Panc1 (cell line): ENCODE measurements at regions not wholly inside any gene's neighbourhood (a gene's known extent, or its start where the extent isn't known, plus 50 kb on each side); places are given as distances from the start of the nearest gene placed in this dataset.

Source experiments
- POLR2AphosphoS5 ChIP-seq: IDR thresholded peaks from 2 replicates; pipeline ENCODE4 v1.6.1; 2012; ENCODE audit warnings: mild to moderate bottlenecking, low read depth, low read length, moderate library complexity
- SIN3A ChIP-seq: IDR thresholded peaks from 2 replicates; pipeline ENCODE4 v1.6.1; 2012; ENCODE audit warnings: low read depth, mild to moderate bottlenecking, low read length, moderate library complexity, borderline replicate concordance; ENCODE audit not compliant: insufficient read depth
- TF ChIP-seq, protein P1 (sequence below): fragments of 450-650 bp; IDR thresholded peaks from 2 replicates; pipeline ENCODE4 v1.5.1; 2017; ENCODE audit warnings: mild to moderate bottlenecking
- TF ChIP-seq, protein P2 (sequence below), 2 experiments: IDR thresholded peaks; 2 replicates each; pipeline ENCODE4 v1.6.1; 2011 to 2012; ENCODE audit warnings: low read depth in 2 of 2, control low read depth in 1 of 2, low read length in 1 of 2, mild to moderate bottlenecking in 1 of 2, moderate library complexity in 1 of 2; ENCODE audit not compliant: insufficient read depth in 1 of 2

DNA sequence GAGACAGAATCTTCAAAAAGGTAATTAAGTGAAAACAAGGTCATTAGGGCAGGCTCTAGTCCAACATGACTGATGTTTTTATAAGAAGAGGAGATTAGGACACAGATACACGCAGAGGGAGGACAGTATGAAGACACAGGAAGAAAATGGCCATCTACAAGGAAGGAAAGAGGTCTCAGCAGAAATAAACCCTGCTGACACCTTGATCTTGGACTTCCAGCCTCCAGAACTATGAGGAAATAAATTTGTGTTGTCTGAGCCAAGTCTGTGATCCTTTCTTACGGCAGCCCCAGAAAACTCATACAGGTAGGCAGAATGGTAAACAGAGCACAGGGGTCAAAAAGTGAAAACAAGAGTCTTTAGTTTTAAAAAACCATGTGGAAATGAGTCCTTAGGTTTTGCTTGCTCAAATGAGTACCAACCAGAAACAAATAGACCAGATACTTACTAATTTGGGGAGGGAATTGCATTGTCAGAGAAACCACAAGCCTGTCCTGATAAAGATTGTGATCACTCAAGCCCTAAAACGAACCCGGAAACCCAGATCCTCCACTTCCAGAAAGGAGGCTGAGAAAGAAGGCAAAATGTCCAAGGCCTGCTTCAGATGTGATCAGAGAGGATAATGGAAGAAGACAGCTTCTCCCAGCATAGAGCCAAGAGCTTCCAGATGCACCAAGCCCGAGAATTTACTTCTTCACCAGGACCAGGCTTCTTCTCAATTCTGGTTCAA lies 93.9 kb downstream of the DUSP6 start:
- TF ChIP-seq SIN3A: no peak
- TF ChIP-seq, protein P1, sequence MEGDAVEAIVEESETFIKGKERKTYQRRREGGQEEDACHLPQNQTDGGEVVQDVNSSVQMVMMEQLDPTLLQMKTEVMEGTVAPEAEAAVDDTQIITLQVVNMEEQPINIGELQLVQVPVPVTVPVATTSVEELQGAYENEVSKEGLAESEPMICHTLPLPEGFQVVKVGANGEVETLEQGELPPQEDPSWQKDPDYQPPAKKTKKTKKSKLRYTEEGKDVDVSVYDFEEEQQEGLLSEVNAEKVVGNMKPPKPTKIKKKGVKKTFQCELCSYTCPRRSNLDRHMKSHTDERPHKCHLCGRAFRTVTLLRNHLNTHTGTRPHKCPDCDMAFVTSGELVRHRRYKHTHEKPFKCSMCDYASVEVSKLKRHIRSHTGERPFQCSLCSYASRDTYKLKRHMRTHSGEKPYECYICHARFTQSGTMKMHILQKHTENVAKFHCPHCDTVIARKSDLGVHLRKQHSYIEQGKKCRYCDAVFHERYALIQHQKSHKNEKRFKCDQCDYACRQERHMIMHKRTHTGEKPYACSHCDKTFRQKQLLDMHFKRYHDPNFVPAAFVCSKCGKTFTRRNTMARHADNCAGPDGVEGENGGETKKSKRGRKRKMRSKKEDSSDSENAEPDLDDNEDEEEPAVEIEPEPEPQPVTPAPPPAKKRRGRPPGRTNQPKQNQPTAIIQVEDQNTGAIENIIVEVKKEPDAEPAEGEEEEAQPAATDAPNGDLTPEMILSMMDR: no peak
- TF ChIP-seq, protein P2, sequence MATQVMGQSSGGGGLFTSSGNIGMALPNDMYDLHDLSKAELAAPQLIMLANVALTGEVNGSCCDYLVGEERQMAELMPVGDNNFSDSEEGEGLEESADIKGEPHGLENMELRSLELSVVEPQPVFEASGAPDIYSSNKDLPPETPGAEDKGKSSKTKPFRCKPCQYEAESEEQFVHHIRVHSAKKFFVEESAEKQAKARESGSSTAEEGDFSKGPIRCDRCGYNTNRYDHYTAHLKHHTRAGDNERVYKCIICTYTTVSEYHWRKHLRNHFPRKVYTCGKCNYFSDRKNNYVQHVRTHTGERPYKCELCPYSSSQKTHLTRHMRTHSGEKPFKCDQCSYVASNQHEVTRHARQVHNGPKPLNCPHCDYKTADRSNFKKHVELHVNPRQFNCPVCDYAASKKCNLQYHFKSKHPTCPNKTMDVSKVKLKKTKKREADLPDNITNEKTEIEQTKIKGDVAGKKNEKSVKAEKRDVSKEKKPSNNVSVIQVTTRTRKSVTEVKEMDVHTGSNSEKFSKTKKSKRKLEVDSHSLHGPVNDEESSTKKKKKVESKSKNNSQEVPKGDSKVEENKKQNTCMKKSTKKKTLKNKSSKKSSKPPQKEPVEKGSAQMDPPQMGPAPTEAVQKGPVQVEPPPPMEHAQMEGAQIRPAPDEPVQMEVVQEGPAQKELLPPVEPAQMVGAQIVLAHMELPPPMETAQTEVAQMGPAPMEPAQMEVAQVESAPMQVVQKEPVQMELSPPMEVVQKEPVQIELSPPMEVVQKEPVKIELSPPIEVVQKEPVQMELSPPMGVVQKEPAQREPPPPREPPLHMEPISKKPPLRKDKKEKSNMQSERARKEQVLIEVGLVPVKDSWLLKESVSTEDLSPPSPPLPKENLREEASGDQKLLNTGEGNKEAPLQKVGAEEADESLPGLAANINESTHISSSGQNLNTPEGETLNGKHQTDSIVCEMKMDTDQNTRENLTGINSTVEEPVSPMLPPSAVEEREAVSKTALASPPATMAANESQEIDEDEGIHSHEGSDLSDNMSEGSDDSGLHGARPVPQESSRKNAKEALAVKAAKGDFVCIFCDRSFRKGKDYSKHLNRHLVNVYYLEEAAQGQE (IDR thresholded peaks at IDR 0.05; ENCODE audit: insufficient read depth in 1 of 2, low read depth in 2 of 2, low read length in 1 of 2): no peak
- no peak for TF ChIP-seq POLR2AphosphoS5
